NCI-H1048 (cell line): ENCODE measurements at regions not wholly inside any gene's neighbourhood (a gene's known extent, or its start where the extent isn't known, plus 50 kb on each side); places are given as distances from the start of the nearest gene placed in this dataset.
"Not testable (repeated sequence)": the region's sequence is repeated elsewhere in the genome, so short reads cannot be mapped to it uniquely, and the experiment has no call there.

Source experiments
- DNase-seq: peaks from one replicate; lab custom pipeline; 2025; lab: John Stamatoyannopoulos, UW

GRCh38 chr9:29220596-29221251 lies 1647.4 kb upstream of the C9orf72 start:
- DNase-seq: no peak

DNA sequence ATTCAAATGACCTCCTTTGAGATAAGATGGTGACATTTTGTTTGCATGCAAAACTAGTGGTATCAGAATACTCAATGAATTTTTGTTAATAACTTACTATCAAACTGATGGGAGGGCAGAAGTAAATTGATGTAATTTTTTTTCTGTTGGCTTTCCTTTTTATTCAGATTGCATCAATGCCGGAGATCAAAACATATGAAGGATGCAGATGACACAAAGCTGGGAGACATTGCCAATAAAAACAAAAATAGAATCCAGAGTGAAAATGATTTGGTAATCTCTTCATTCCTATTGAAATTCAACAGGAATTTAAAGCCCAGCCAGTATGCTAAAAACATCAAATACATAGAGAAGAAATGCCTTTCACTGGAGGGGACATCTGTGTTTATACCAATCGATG lies 1655.3 kb upstream of the C9orf72 start:
- no peak for DNase-seq

DNA sequence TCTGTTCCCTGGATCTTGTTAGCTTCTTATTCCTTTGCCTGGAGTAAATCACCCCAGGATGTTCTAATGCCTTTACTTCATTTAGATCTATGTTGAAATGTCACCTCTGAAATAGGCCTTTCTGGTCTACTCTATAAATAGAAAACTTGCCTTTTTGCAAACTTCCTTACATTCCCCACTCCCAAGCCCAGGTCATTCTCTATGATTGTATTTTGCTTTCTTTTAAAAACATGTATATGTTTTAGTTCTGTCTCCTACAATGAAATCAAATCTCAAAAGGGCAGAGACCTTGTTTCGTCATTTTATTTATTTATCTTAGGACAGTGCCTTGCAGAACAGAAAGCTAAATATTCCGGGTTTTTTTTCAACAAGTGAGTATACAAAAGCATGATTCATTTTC lies 1657.7 kb upstream of the C9orf72 start:
- no peak for DNase-seq

- no peak for DNase-seq
Measured at GRCh38 chr9:29233193-29233592, 1659.9 kb upstream of the C9orf72 start.

DNA sequence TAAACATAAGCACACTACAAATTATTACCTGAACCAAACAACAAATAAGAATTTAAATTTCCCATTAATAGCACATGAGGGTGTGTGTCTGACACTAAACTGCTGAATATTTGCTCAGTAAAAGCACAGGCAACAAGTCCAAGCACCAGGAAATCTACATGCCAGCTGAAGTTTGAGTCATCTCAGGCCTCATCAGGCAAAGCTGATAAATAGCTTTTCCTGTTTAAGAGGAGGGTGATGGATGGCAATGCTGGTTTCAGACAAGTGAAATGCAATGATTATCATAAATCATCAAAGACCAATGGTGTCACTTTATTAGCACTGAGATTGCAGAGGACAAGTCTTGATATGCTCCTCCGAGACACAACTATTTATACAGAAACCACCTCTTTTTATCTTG lies 1668.0 kb upstream of the C9orf72 start:
- no peak for DNase-seq

DNA sequence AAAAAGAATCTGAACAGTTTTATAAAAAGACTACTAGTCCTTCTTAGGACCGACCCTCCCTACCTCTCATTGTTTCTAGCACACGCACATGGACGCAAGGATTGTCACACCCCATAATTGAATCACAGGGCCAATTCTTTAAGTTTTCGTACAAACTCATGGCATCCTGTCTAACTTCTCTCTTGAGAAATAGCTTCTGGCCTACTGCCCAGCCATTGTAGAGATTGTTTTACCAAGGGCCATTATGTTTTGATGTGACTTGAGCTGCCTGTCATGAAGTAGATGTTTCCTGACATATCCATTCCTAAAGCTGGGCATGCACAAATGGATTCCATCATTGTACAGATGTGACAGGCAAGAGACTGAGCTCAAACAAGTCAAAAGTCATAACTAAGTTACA lies 1672.1 kb upstream of the C9orf72 start:
- no peak for DNase-seq

DNA sequence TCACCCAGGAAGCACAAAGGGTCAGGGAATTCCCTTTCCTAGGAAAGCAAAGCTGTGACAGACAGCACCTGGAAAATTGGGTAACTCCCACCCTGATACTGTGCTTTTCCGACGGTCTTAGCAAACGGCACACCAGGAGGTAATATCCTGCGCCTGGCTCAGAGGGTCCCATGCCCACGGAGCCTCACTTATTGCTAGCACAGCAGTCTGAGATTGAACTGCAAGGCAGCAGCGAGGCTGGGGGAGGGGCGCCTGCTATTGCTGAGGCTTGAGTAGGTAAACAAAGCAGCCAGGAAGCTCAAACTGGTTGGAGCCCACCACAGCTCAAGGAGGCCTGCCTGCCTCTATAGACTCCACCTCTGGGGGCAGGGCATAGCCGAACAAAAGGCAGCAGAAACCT lies 1697.1 kb upstream of the C9orf72 start:
- DNase-seq: not testable (repeated sequence)

- DNase-seq: no peak
Measured at GRCh38 chr9:29282121-29282520, 1708.8 kb upstream of the C9orf72 start.

DNA sequence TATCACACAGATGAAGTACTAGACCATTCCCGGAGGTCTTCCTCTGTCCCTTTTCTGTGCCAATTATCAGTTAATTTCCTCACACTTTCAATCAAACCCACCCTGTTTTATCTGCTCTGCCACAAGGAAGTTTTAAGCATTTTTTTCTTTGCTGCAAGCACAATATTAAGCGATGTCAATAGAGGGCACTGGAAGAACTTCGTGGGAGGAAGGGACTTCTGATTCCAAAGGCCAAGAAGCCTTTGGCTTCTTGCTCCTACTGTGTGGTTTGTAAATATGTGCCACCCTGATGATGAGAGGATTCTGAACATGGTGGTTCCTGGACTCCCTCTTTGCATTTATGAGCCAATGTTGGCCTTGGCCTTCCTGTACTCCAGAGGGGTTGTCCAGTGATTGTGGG lies 1712.5 kb upstream of the C9orf72 start:
- no peak for DNase-seq

DNA sequence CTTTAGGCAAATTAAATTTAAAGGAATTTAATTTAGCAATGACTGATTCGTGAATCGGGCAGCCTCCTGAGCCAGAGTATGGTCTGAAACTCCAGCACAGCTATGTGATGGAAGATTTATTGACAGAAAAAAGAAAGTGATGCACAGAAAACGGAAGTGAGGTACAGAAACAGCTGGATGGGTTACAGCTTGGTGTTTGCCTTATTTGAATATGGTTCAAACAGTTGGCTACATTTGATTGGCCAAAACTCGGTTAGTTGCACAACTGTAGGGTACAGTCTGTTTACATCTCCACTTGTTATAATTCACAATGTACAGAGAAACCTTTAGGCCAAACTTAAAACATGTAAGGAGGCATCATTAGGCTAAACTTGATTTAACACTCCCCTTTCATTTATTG lies 1716.1 kb upstream of the C9orf72 start:
- DNase-seq: no peak

DNA sequence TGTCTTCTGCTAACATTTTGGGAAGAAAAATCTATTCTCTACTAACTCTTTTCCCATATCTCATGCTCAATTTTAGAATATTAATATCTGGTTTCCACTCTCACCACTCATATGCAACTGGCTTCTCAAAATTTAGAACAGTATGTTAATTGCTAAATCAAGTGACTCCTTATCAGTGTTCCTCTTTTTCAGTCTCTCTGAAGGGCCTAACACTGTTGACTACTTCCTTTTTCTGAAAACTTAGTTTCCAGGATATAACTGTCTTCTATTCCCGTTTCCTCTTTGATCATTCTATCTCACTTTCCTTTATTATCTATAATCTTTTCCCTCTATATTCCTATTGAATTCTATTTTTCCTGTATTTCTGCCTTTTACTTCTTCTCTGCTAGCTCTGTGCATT lies 1717.2 kb upstream of the C9orf72 start:
- DNase-seq: no peak

GRCh38 chr9:29297592-29297991 lies 1724.3 kb upstream of the C9orf72 start:
- DNase-seq: no peak

DNA sequence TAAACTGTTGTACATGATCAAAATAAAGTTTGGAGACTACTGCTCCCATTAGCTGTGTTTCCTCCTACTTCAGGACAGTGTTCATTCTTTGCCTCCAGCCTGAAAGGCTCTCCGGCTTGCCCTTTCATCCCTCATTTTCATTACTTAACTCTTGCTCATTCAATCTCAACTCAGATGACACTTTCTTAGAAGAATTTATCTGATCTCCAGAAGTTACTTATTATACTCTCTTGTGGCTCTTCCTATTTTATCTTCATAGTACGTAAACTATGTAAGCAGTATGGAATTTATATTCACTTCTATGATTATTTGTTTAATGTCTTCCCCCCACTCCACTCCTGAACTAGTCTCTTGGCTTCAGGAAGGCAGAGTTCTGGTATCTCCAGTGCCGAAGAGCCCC lies 1737.9 kb upstream of the C9orf72 start:
- no peak for DNase-seq

- DNase-seq: no peak
Measured at GRCh38 chr9:29312327-29312726, 1739.0 kb upstream of the C9orf72 start.

GRCh38 chr9:29319736-29320513 lies 1746.6 kb upstream of the C9orf72 start:
- no peak for DNase-seq

GRCh38 chr9:29322240-29322639 lies 1749.0 kb upstream of the C9orf72 start:
- no peak for DNase-seq

DNA sequence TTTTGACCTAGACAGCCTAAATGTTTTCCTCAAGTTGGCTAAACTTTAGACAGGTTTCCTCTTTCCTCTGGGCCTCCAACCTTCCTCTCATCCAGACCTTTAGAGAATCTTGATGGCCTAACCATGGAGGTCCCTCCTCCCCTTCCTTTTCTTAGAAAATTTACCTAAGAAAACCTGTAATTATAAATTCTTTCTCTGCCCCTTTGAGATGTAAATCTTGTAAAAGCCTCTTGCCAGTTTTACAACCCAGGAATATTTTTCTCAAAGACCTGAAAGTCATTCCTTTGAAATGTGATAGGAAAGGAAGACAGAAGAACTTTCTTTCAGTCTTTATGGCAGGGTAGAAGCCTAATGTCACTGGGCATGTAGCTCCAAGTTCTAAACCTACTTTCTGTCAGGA lies 1752.6 kb upstream of the C9orf72 start:
- DNase-seq: no peak

GRCh38 chr9:29332789-29333188 lies 1759.5 kb upstream of the C9orf72 start:
- DNase-seq: no peak

DNA sequence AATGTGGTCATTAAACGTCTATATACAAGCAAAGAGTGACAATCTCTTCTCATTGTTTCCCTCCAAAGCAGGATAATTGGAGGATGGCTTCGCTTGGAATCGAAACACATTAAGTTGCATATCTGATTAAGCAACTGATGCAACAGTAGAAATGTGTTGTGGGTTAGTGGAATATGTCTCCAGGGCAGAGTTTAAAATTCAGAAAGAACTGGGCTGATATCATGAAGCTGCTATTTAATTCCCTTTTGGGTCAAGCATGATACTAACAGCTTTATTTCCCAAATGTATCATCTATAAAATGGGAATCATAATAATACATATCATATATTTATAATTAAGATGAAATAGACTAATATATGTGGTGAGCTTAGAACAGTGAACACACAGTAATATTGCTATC lies 1763.0 kb upstream of the C9orf72 start:
- no peak for DNase-seq

DNA sequence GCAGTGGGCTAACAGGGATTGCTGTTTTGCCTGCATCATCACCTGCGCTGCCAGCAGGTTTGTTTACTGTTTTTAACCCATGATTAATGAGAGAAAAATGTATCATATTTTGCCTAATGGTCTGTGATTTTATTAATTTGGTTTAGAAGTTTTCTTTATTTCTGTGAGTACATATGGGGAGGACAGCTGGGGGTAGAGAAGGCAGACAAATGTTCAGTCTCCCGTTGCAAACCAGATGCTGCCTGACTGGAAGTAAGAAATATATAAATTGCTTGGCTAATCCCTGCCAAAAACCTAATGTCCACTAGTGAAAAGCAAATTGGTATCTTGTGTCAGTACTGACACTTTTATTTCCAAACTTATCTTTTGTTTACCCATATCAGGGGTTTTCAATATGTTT lies 1766.1 kb upstream of the C9orf72 start:
- no peak for DNase-seq

DNA sequence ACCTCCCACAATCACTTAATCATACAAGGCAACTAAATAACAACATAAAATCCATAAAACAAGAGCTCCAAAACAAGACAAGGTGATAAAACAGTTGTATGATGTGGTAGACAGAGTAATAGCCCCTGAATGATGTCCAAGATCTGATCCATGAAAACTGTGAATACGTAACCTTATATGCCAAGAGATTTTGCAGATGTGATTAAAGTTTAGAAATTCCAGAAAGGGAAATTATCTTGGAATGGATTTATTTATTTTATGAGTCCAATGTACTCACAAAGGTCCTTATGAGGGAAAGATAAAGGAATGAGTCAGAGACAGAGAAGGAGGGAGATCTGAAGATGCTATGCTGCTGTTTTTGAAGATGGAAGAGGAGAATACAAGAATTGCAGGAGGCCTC lies 1775.7 kb upstream of the C9orf72 start:
- DNase-seq: no peak

- DNase-seq: no peak
Measured at GRCh38 chr9:29389421-29389820, 1816.1 kb upstream of the C9orf72 start.

DNA sequence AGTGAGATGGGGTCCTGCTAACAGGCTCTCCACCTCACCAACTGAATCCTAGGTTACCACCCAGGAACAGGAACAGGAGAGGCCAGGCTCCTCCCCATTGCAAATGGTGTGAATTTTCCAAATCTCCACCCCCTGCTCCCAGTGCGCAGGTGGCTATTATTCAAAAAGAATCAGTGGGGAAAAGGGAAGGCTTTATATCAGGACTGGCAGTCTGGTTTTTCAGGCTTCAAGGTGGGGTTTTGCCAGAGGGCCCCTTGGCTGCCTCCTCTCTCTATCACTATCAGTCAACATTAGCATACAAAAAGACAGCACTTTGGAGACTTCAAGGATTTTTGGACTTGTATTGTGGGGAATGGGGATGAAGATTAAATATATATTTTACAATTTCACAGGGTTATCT lies 1817.6 kb upstream of the C9orf72 start:
- DNase-seq: no peak

DNA sequence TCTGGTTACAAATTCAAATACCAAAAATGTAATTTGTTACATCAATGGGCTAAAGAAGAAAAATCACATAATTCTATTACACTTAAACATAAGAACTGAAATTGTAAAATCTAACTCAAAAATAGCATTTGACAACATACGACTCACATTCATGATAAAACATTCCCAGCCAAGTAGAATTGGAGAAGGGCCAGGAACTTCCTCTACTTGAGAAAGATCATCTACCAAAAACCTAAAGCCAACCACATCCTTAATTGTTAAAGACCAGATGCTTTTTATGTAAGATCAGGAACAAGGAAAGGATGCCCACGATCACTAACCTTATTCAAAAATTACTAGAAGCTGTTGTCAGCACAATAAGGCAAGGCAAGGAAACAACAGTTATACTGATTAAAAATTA lies 1819.8 kb upstream of the C9orf72 start:
- DNase-seq: no peak
